Limb (tissue), 2 donors: ENCODE measurements at regions not wholly inside any gene's neighbourhood (a gene's known extent, or its start where the extent isn't known, plus 50 kb on each side); places are given as distances from the start of the nearest gene placed in this dataset.

ENCODE experiments used
- DNase-seq, 2 donors: peaks; one replicate each; pipeline ENCODE4 v3.0.0-alpha.2; 2016; ENCODE audit errors: extremely low spot score in 2 of 2

- no peak for DNase-seq
These were observed 202.3 kb upstream of the LPP start for GRCh38 chr3:187951452-187952190.

- no peak for DNase-seq
These were observed 201.1 kb upstream of the LPP start for GRCh38 chr3:187952849-187953248.

GRCh38 chr3:187954516-187954872, 199.5 kb upstream of the LPP start:
- DNase-seq, result no peak

GRCh38 chr3:187954873-187955586, 198.9 kb upstream of the LPP start:
- DNase-seq, result no peak

GRCh38 chr3:187955587-187955952, 198.4 kb upstream of the LPP start:
- DNase-seq, result no peak

GRCh38 chr3:187957165-187957581, 196.8 kb upstream of the LPP start:
- DNase-seq, result no peak

- no peak for DNase-seq
These were observed 196.4 kb upstream of the LPP start for GRCh38 chr3:187957582-187957981.

GRCh38 chr3:187958432-187959003, 195.4 kb upstream of the LPP start:
- DNase-seq, result no peak

GRCh38 chr3:187960820-187961219, 193.1 kb upstream of the LPP start:
- no peak for DNase-seq

GRCh38 chr3:187961366-187961765, 192.6 kb upstream of the LPP start:
- DNase-seq, result no peak

GRCh38 chr3:187963003-187963676, 190.8 kb upstream of the LPP start:
- no peak for DNase-seq

GRCh38 chr3:187963677-187964385, 190.1 kb upstream of the LPP start:
- DNase-seq, result no peak

- DNase-seq, result no peak
These were observed 189.2 kb upstream of the LPP start for GRCh38 chr3:187964760-187965159.

- no peak for DNase-seq
These were observed 187.9 kb upstream of the LPP start for GRCh38 chr3:187966096-187966495.

- no peak for DNase-seq
These were observed 187.1 kb upstream of the LPP start for GRCh38 chr3:187966636-187967406.

- no peak for DNase-seq
These were observed 186.0 kb upstream of the LPP start for GRCh38 chr3:187967993-187968392.

GRCh38 chr3:187968883-187969580, 184.9 kb upstream of the LPP start:
- no peak for DNase-seq

GRCh38 chr3:187969581-187969950, 184.4 kb upstream of the LPP start:
- DNase-seq, result no peak

GRCh38 chr3:187970106-187970505, 183.9 kb upstream of the LPP start:
- no peak for DNase-seq

GRCh38 chr3:187971629-187972028, 182.3 kb upstream of the LPP start:
- DNase-seq, result no peak
